RCC 7860 (cell line): ENCODE measurements at regions not wholly inside any gene's neighbourhood (a gene's known extent, or its start where the extent isn't known, plus 50 kb on each side); places are given as distances from the start of the nearest gene placed in this dataset.
"Not testable (repeated sequence)": the region's sequence is repeated elsewhere in the genome, so short reads cannot be mapped to it uniquely, and the experiment has no call there.

Source experiments
- DNase-seq: peaks from one replicate; pipeline ENCODE4 v3.0.0-alpha.2; 2015; ENCODE audit warnings: low spot score
- FAIRE-seq: peaks from 2 replicates; lab custom pipeline; 2012; peaks lifted over from hg19 to GRCh38; lab: Jason Lieb, UNC

- DNase-seq (no peak), FAIRE-seq (no peak)
Measured at GRCh38 chr12:67758521-67758920, 110.0 kb downstream of the DYRK2 start.

DNA sequence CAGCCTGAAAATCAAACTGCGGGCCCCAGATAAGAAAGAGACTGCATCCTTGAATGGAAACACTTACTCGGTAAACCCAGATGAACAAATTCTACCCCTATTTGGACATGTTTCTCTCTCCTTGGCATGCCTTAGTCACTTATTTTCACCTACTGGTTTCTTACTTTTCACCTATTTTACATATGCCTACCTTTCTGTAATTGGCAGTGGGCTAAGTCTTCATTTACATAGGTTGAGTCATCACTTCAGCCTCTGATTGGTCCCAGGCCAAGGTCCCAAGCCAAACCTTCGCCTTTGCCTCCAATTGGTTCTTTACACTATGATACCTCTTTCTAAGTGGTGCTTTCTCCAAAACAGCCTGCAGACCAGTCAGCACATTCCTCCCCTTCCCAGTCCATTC, 111.3 kb downstream of the DYRK2 start:
- FAIRE-seq (no peak), DNase-seq (no peak)

DNA sequence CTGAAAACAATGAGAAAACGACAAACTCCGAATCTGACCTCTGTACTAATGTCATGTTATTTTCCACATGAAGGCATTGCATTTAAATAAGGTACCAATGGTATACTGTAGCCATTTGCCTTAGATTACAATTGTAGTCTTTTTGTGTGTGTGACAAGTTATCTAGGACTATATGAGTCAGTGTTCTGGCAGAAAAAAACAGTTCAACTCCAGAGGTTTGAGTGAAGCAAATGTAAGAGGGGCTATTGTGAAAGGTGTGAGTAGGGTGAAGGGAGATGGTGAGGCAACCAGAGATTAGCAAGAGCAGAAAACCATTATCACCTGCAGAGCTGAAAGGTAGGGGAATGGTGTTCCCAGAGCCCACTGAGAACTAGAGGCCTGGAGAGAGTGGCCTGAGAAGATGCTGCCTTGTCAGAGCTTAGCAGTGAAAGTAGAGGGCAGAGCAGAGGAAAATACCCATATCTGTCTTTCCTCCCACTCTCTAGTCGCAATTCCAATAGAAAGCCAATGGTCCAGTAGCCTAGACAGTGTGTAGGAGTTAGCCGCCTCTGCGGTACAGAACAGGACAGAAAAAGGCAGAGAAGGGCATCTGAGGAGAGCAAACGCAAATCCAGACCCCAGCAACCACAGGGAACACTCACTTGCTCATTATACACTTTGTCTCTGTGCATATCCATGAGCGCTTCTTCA, 112.2 kb downstream of the DYRK2 start:
- FAIRE-seq (no peak), DNase-seq (no peak)

DNA sequence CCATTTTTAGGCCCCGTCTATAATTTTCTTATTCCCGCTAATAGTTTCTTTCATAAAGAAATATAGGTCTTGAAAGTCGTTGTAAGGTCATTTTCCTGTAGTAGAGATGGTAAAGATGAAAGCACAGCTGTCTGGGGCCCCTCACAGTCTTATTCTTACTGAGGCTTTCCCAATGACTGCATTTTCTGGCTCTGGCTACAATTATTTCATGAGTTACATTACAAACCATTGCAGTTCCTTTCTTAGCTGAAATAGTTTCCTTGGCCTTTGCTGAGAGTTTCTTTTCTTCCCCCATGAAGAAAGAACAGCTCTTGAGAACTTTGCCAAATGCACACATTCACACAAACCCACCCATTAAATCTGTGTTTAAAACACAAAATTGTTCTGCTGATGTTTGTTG, 113.0 kb downstream of the DYRK2 start:
- DNase-seq (no peak), FAIRE-seq (no peak)

DNA sequence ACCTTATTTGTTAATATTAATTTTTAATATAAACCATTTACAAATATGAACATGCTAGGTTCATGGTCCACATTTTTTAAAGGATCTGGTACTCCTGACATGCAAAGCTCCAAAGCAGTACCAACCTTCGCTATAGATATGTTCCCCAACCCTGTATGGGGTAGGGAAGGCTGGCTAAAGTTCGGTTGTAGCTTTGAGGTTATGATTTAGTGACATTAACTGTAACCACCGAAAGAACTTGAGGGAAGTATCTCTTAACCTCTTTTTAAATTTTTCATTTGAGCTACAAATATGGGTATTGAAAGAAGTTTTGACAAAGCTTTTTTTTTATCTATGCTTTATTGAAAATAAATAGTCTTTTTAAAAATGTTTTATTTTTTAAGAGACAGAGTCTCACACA, 115.5 kb downstream of the DYRK2 start:
- FAIRE-seq = no peak
- no peak for DNase-seq

DNA sequence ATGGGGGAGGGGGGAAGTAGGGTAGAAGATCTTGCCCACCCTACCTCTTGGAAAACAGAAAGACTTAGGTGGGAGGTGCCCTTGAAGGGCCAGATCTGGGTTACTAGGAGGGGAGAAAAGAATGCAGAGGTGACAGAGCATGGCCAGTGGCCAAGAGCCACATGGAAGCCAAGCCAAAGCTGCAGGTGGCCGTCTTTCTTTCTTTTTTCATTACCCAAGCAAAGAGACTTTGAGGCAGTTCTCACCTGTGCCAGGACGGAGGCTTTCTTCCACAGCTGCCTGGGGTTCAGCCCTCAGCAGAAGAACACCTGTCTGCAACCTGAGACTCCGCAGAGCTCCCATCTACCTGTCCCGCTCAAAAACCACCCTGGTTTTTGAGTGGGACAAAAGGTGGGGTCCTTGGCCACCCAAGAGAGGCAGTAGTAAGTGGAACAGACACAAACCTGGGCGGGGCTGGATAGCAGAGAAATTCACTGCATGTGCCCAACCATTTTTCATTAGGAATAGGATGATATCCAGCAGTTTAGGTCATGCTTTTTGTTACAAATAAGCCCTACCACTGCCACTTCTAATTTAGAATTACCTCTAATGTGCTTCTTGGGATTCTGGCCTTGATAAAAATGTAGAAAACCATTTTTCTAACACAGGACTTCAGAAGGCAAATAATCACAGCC, 116.5 kb downstream of the DYRK2 start:
- FAIRE-seq (no peak), DNase-seq (no peak)

- peak; percentile 79 for DNase-seq
- peak; percentile 59 for FAIRE-seq
Measured at GRCh38 chr12:67765776-67766766, 117.5 kb downstream of the DYRK2 start.

- DNase-seq (no peak), FAIRE-seq (no peak)
Measured at GRCh38 chr12:67772267-67773169, 124.0 kb downstream of the DYRK2 start.

DNA sequence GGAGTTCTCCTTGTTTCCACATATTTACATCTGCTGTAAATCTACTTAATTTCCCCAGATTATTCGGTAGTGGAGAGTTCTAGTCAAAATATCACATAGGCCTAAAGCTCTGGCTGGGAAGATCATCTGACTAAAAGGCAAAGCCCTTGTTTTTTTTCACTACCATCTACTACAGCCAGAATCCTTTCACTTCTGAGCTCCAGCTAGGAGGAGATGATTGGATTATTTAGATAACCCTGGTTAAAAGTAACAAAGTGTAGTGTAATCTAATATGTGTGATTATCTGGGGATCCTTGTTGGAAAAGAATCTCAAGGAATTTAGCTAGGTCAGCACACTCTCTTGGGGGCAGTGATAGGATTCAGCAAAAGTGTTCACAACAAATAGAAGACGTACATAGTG, 125.4 kb downstream of the DYRK2 start:
- DNase-seq (no peak), FAIRE-seq (no peak)

DNA sequence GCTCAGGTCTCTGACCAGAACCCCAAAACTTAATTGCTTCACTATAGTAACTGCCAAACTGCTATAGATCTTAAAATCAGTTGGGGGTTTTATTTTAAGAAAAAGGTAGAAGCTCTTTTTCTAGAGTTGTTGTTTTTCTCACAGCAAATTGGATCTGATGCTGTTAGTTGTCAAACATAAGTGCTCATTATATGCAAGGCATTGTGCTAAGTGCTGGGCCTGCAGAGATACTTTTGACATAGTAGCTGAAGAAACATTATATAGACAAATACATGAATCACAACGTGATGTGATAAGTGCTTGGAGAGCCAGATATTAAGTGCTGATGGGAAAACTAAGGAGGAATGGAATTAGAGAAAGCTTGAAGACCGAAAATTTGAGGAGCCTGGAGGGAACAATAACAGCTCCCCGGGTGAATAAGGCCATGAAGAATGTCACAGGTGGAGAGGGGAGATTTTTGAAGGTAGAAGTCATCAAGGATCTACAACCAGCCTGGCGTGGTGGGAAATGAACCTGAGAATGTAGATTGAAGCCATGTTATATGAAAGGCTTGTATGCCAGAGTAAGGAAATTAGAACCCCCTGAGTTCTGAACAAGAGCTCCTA, 126.5 kb downstream of the DYRK2 start:
- FAIRE-seq = no peak
- no peak for DNase-seq

DNA sequence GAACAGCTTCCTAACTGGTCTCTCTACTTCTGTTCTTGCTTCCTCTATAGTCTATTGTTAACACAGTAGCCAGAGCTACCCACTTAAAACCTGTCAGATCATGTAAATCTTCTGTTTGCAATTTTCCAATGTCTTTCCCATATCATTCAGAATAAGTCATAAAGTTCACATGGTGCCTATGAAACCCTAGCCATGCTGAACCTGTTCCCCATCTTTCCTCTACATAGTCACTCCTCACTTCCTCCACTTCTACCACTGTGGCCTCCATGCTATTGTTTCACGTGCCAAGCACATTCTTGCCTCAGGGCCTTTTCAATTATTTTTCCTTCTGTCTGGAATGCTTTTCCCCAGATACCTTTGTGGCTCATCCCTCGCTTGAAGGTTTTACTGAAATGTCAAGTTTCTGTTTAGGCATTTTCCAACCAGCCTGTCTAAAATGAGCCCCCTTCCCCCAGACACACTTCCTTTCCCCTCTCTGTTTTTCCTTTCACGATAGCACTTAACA, 132.1 kb downstream of the DYRK2 start:
- no peak for DNase-seq
- no peak for FAIRE-seq

DNA sequence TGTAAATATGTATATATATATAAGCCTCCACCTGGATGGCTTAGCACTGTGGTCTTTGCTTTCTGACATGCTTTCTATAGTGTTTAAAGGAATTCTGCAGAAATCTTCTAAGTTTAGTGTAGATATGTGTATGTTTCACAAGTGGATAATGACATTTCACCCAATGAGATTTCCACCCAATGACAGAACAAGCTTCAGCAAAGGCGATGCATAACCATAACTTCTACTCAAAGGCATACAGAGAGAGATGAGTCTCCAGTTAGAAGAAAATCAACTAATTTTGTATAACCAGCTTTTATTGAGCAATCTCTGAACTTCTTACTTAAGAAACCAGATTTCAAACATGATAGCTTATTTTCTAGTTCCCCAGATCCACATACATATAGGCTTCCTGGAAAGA, 134.0 kb downstream of the DYRK2 start:
- FAIRE-seq (no peak), DNase-seq (no peak)

GRCh38 chr12:67783393-67783792, 134.8 kb downstream of the DYRK2 start:
- no peak for DNase-seq

GRCh38 chr12:67784831-67785230, 136.3 kb downstream of the DYRK2 start:
- FAIRE-seq = no peak
- no peak for DNase-seq

More at GRCh38 chr12:67783393-67783792, 134.8 kb downstream of the DYRK2 start:
- FAIRE-seq = no peak

DNA sequence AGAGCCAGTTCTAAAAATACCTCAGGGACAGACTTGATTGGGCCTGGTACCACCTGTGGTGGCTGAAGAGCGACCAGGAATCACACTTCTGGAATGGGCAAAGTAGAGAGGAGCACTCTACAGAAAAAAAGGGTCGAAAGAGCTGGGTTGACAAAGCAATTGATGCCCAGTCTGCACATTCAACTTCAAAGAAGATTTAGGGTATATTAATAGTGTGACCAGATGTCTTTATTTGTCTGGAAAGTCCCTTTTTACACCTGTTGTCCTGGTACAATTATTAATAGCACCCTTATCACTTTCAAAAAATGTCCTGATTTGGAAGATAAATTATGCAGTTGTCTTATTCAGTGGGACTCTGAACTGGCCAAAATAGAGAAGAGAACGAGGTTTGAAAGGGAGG, 137.5 kb downstream of the DYRK2 start:
- no peak for DNase-seq
- FAIRE-seq = no peak

- DNase-seq (no peak), FAIRE-seq (no peak)
Measured at GRCh38 chr12:67788118-67788517, 139.6 kb downstream of the DYRK2 start.

DNA sequence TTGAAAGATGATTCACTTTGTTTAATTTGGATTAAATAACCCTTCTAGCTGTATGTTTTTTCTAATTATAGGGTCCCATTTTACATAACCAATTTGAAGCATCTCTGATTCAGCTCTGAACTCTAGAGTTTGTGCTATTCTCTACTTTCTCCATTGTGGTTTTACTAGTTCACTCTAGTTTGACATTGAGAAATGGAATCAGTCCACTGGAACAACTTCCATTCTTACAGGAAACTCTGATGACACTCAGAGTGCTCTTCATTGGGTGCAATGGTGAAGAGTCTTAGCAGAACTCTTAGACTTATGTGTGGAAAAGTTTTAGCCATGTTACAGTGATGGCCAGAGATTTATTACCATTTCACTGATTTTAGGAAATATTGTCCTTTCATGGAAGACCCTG, 140.7 kb downstream of the DYRK2 start:
- DNase-seq (peak; percentile 27), FAIRE-seq (peak; percentile 86)

- FAIRE-seq (no peak), DNase-seq (no peak)
Measured at GRCh38 chr12:67790660-67791059, 142.1 kb downstream of the DYRK2 start.

DNA sequence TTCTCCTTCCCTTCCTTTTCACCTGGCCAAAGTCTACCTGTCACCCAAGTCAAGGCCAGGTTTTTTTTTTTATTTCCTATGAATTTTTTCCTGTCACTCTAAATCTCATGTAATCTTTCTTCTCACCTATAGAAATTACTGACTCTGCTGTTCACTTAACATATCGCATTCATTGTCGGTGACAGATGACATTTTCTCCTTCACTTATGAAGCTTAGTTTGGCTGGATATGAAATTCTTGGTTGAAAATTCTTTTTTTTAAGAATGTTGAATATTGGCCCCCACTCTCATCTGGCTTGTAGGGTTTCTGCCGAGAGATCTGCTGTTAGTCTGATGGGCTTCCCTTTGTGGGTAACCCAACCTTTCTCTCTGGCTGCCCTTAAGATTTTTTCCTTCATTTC, 142.8 kb downstream of the DYRK2 start:
- DNase-seq, FAIRE-seq: not testable (repeated sequence)

DNA sequence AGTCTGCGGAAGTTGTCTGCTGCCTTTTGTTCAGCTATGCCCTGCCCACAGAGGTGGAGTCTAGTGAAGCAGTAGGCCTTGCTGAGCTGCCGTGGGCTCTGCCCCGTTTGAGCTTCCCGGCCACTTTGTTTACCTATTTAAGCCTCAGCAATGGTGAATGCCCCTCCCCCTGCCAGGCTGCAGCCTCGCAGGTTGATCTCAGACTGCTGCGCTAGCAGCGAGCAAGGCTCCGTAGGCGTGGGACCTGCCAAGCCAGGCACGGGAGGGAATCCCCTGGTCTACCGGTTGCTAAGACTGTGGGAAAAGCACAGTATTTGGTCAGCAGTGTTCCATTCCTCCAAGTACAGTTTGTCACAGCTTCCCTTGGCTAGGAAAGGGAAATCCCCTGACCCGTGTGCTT, 143.6 kb downstream of the DYRK2 start:
- DNase-seq (no peak), FAIRE-seq (no peak)
